ENCODE measurements at regions not wholly inside any gene's neighbourhood (a gene's known extent, or its start where the extent isn't known, plus 50 kb on each side); places are given as distances from the start of the nearest gene placed in this dataset.

GRCh38 chr10:20601941-20602461, 295.1 kb downstream of the NEBL start:
- TF ChIP-seq CTCF (IDR thresholded peaks at IDR 0.05), result no peak
- TF ChIP-seq POLR2A (IDR thresholded peaks at IDR 0.05), result no peak

Data from body of pancreas (tissue), 4 donors.